HEK293T (cell line): ENCODE measurements at regions not wholly inside any gene's neighbourhood (a gene's known extent, or its start where the extent isn't known, plus 50 kb on each side); places are given as distances from the start of the nearest gene placed in this dataset.

Experiments
- CTCF ChIA-PET: fragments of 350-600 bp; formaldehyde crosslinking; extraction: SDS; loops from one replicate; lab custom pipeline; 2021; ENCODE audit warnings: antibody characterized with exemption, inconsistent platforms; lab: Yijun Ruan, JAX
- POLR2A ChIA-PET: fragments of 350-600 bp; formaldehyde crosslinking; extraction: SDS; loops from one replicate; lab custom pipeline; 2020; ENCODE audit warnings: antibody characterized with exemption, inconsistent platforms; lab: Yijun Ruan, JAX
- DNase-seq: peaks from one replicate; pipeline ENCODE4 v3.0.0; 2012; ENCODE audit warnings: mixed read lengths; ENCODE audit errors: extremely low spot score
- ARNT ChIP-seq: fragments of 450-650 bp; IDR thresholded peaks from 2 replicates; pipeline ENCODE4 v1.6.1; 2017; ENCODE audit warnings: mild to moderate bottlenecking
- BHLHE40 ChIP-seq: fragments of 450-650 bp; IDR thresholded peaks from 2 replicates; pipeline ENCODE4 v1.6.1; 2016; ENCODE audit warnings: mild to moderate bottlenecking, moderate library complexity, borderline replicate concordance
- CTBP1 ChIP-seq: fragments of 450-650 bp; IDR thresholded peaks from 2 replicates; pipeline ENCODE4 v1.6.1; 2016; ENCODE audit warnings: borderline replicate concordance
- ELF4 ChIP-seq: fragments of 450-650 bp; IDR thresholded peaks from 2 replicates; pipeline ENCODE4 v1.6.1; 2017; ENCODE audit warnings: antibody characterized with exemption
- FOXA1 ChIP-seq: fragments of 450-650 bp; IDR thresholded peaks from 2 replicates; pipeline ENCODE4 v1.6.1; 2016; ENCODE audit warnings: mild to moderate bottlenecking
- FOXK2 ChIP-seq: fragments of 450-650 bp; IDR thresholded peaks from 2 replicates; pipeline ENCODE4 v1.6.1; 2016; ENCODE audit warnings: mild to moderate bottlenecking
- FOXM1 ChIP-seq: fragments of 450-650 bp; IDR thresholded peaks from 2 replicates; pipeline ENCODE4 v1.6.1; 2017; ENCODE audit warnings: mild to moderate bottlenecking, borderline replicate concordance
- HDGF ChIP-seq: fragments of 450-650 bp; IDR thresholded peaks from 2 replicates; pipeline ENCODE4 v1.6.1; 2017; ENCODE audit warnings: antibody characterized with exemption, borderline replicate concordance
- L3MBTL2 ChIP-seq: fragments of 450-650 bp; conservative IDR thresholded peaks from 2 replicates; pipeline ENCODE4 v1.6.1; 2016; ENCODE audit warnings: mild to moderate bottlenecking
- LEF1 ChIP-seq: fragments of 450-650 bp; IDR thresholded peaks from 2 replicates; pipeline ENCODE4 v1.6.1; 2017; ENCODE audit warnings: mild to moderate bottlenecking, borderline replicate concordance
- NFRKB ChIP-seq: fragments of 450-650 bp; IDR thresholded peaks from 2 replicates; pipeline ENCODE4 v1.6.1; 2016; ENCODE audit warnings: mild to moderate bottlenecking, moderate library complexity
- PKNOX1 ChIP-seq: fragments of 450-650 bp; IDR thresholded peaks from 2 replicates; pipeline ENCODE4 v1.6.1; 2016
- SP1 ChIP-seq: fragments of 450-650 bp; IDR thresholded peaks from 2 replicates; pipeline ENCODE4 v1.6.1; 2017
- SUZ12 ChIP-seq: fragments of 450-650 bp; IDR thresholded peaks from 2 replicates; pipeline ENCODE4 v1.6.1; 2016; ENCODE audit warnings: mild to moderate bottlenecking
- TARDBP ChIP-seq: fragments of 450-650 bp; IDR thresholded peaks from 2 replicates; pipeline ENCODE4 v1.6.1; 2016
- ZNF384 ChIP-seq: fragments of 450-650 bp; IDR thresholded peaks from 2 replicates; pipeline ENCODE4 v1.6.1; 2016

GRCh38 chr11:19445771-19446170 is 205.0 kb upstream of the E2F8 start:
- TF ChIP-seq LEF1 = no peak
- no peak for TF ChIP-seq TARDBP
- no peak for TF ChIP-seq L3MBTL2
- ChIA-PET CTCF (interaction anchor here (0.6 to 0.7 kb wide), 2 partner anchors 8 to 146 kb away, joined by 3 read pairs; no protein-coding TSS in a partner anchor), POLR2A (interaction anchor here (0.7 kb wide), 1 partner anchor 1847 kb away, joined by 3 read pairs; no protein-coding TSS in a partner anchor)
- DNase-seq = no peak

- ChIA-PET CTCF (no interaction called here), POLR2A (no interaction called here)
- TF ChIP-seq BHLHE40 = no peak
- TF ChIP-seq ARNT = no peak
- no peak for TF ChIP-seq FOXK2
- TF ChIP-seq L3MBTL2 = no peak
- TF ChIP-seq HDGF = no peak
- no peak for TF ChIP-seq NFRKB
- TF ChIP-seq FOXA1 = no peak
- TF ChIP-seq ELF4 = no peak
- no peak for TF ChIP-seq CTBP1
- no peak for TF ChIP-seq SP1
- no peak for TF ChIP-seq SUZ12
- no peak for TF ChIP-seq ZNF384
- TF ChIP-seq FOXM1 = no peak
- TF ChIP-seq TARDBP = no peak
- no peak for TF ChIP-seq LEF1
- TF ChIP-seq PKNOX1 = no peak
- no peak for DNase-seq
Measured at GRCh38 chr11:19444231-19444630, 203.5 kb upstream of the E2F8 start.

- CTCF ChIA-PET = no interaction called here
- POLR2A ChIA-PET = no interaction called here
- no peak for DNase-seq
- TF ChIP-seq BHLHE40 (no peak), PKNOX1 (no peak), SP1 (no peak), LEF1 (no peak), ARNT (no peak), CTBP1 (no peak), HDGF (no peak), FOXK2 (no peak), TARDBP (no peak), NFRKB (no peak), FOXM1 (no peak), ZNF384 (no peak), SUZ12 (no peak), L3MBTL2 (no peak)
Measured at GRCh38 chr11:19442554-19442910, 201.8 kb upstream of the E2F8 start.

GRCh38 chr11:19441752-19442553 is 201.2 kb upstream of the E2F8 start:
- ChIA-PET CTCF (no interaction called here), POLR2A (no interaction called here)
- DNase-seq = peak; percentile 12
- TF ChIP-seq FOXA1 (no peak), FOXM1 (no peak), L3MBTL2 (no peak), PKNOX1 (no peak)

GRCh38 chr11:19441288-19441687 is 200.5 kb upstream of the E2F8 start:
- TF ChIP-seq L3MBTL2 (no peak), PKNOX1 (no peak), TARDBP (no peak), BHLHE40 (no peak), CTBP1 (no peak), ELF4 (no peak), SP1 (no peak), SUZ12 (no peak), ARNT (no peak), HDGF (no peak), ZNF384 (no peak), LEF1 (no peak), FOXA1 (no peak), FOXK2 (no peak), NFRKB (no peak), FOXM1 (no peak)
- POLR2A ChIA-PET = no interaction called here
- DNase-seq = no peak
- CTCF ChIA-PET = no interaction called here

- POLR2A ChIA-PET = no interaction called here
- DNase-seq = no peak
- CTCF ChIA-PET = no interaction called here
- TF ChIP-seq FOXK2 (no peak), SUZ12 (no peak)
Measured at GRCh38 chr11:19437760-19438159, 197.0 kb upstream of the E2F8 start.
